H1 (cell line): ENCODE measurements at regions not wholly inside any gene's neighbourhood (a gene's known extent, or its start where the extent isn't known, plus 50 kb on each side); places are given as distances from the start of the nearest gene placed in this dataset.

Experiments
- CTCF ChIA-PET: fragments of 300-600 bp; sonication (Branson Sonifier 250); formaldehyde crosslinking; loops from one replicate; lab custom pipeline; 2021; ENCODE audit not compliant: partially characterized antibody; lab: Charles Lee
- POLR2A ChIA-PET: fragments of 300-600 bp; sonication (Branson Sonifier 250); formaldehyde crosslinking; loops from one replicate; lab custom pipeline; 2021; ENCODE audit warnings: inconsistent platforms; ENCODE audit not compliant: partially characterized antibody; lab: Charles Lee
- DNase-seq, 2 experiments: peaks; one replicate each; pipeline versions ENCODE4 v3.0.0 to v3.0.0-alpha.2; 2010 to 2022; ENCODE audit warnings: low spot score in 2 of 2, low read depth in 1 of 2, mixed read lengths in 1 of 2
- FAIRE-seq: peaks from 2 replicates; lab custom pipeline; 2011; peaks lifted over from hg19 to GRCh38; lab: Jason Lieb, UNC
- H2AFZ ChIP-seq: 2 replicates; pipeline ENCODE4 v1.8.1; 2012; ENCODE audit warnings: low read length, inconsistent platforms
- H2AK5ac ChIP-seq: 2 replicates; pipeline ENCODE4 v1.6.1; 2013; ENCODE audit warnings: low read depth, low read length
- H2BK120ac ChIP-seq: replicated peaks from 2 replicates; pipeline ENCODE3; 2013; ENCODE audit warnings: low read depth, low read length, inconsistent platforms
- H2BK12ac ChIP-seq: 2 replicates; pipeline ENCODE4 v1.6.1; 2013; ENCODE audit warnings: low read depth, low read length
- H2BK15ac ChIP-seq: 2 replicates; pipeline ENCODE4 v1.6.1; 2013; ENCODE audit warnings: low read length
- H2BK20ac ChIP-seq: 2 replicates; pipeline ENCODE4 v1.6.1; 2013; ENCODE audit warnings: low read length
- H2BK5ac ChIP-seq: 2 replicates; pipeline ENCODE4 v1.6.1; 2013; ENCODE audit warnings: low read depth, low read length
- H3K14ac ChIP-seq: 2 replicates; pipeline ENCODE4 v1.6.1; 2013; ENCODE audit warnings: inconsistent platforms; ENCODE audit not compliant: insufficient read length
- H3K18ac ChIP-seq: 2 replicates; pipeline ENCODE4 v1.6.1; 2013; ENCODE audit warnings: low read length; ENCODE audit errors: extremely low read depth
- H3K23ac ChIP-seq: 2 replicates; pipeline ENCODE4 v1.6.1; 2013; ENCODE audit warnings: inconsistent platforms; ENCODE audit not compliant: insufficient read length
- H3K23me2 ChIP-seq: 2 replicates; pipeline ENCODE4 v1.6.1; 2013; ENCODE audit warnings: low read depth, low read length
- H3K27ac ChIP-seq: 2 replicates; pipeline ENCODE4 v1.6.1; 2011; ENCODE audit warnings: low read depth, low read length, inconsistent platforms
- H3K27me3 ChIP-seq, 4 experiments: replicated peaks in 1 of 4; 1 replicate in 1 of 4; 2 replicates in 3 of 4; pipeline versions ENCODE4 v1.6.1 to v1.8.1; 2011 to 2013; ENCODE audit warnings: low read length in 3 of 4, mild to moderate bottlenecking in 3 of 4, inconsistent platforms in 2 of 4, mixed read lengths in 2 of 4, moderate library complexity in 1 of 4; ENCODE audit not compliant: control insufficient read depth in 3 of 4, insufficient read depth in 3 of 4; ENCODE audit errors: extremely low read depth in 1 of 4
- H3K36me3 ChIP-seq, 4 experiments: 2 replicates each; pipeline versions ENCODE4 v1.6.1 to v1.8.1; 2011 to 2013; ENCODE audit warnings: mild to moderate bottlenecking in 4 of 4, low read length in 3 of 4, moderate library complexity in 2 of 4, control low read depth in 1 of 4, inconsistent platforms in 1 of 4; ENCODE audit not compliant: insufficient read depth in 4 of 4, control insufficient read depth in 2 of 4
- H3K4ac ChIP-seq: replicated peaks from 2 replicates; pipeline ENCODE3; 2013; ENCODE audit warnings: low read length, low read depth, mixed read lengths, inconsistent platforms; ENCODE audit not compliant: insufficient read length
- H3K4me1 ChIP-seq, 4 experiments: replicated peaks in 1 of 4; 1 replicate in 1 of 4; 2 replicates in 3 of 4; pipeline versions ENCODE4 v1.6.1 to v1.8.1; 2011 to 2013; ENCODE audit warnings: low read length in 3 of 4, inconsistent platforms in 2 of 4, mixed read lengths in 1 of 4; ENCODE audit not compliant: insufficient read depth in 4 of 4, control insufficient read depth in 3 of 4
- H3K4me2 ChIP-seq, 2 experiments: 2 replicates each; pipeline versions ENCODE4 v1.6.1 to v1.8.1; 2011 to 2013; ENCODE audit warnings: low read depth in 2 of 2, low read length in 2 of 2, control low read depth in 1 of 2, inconsistent platforms in 1 of 2, mild to moderate bottlenecking in 1 of 2; ENCODE audit not compliant: insufficient read depth in 1 of 2
- H3K4me3 ChIP-seq, 4 experiments: fragments of 200-600, 300-600 bp in 1 of 4; sonication (generic), shearing (Covaris generic), sonication (Bioruptor Twin) in 1 of 4; 2 replicates each; pipeline versions ENCODE4 v1.5.1 to v1.8.1; 2011 to 2016; ENCODE audit warnings: low read length in 4 of 4, low read depth in 3 of 4, control low read depth in 2 of 4, inconsistent platforms in 2 of 4, mild to moderate bottlenecking in 2 of 4, mixed read lengths in 1 of 4, moderate library complexity in 1 of 4; ENCODE audit not compliant: insufficient read depth in 2 of 4; ENCODE audit errors: extremely low read depth in 1 of 4
- H3K56ac ChIP-seq: replicated peaks from 2 replicates; pipeline ENCODE3; 2013; ENCODE audit warnings: low read depth, mild to moderate bottlenecking, mixed read lengths, low read length, inconsistent platforms; ENCODE audit not compliant: insufficient read length
- H3K79me1 ChIP-seq: 2 replicates; pipeline ENCODE4 v1.6.1; 2013; ENCODE audit warnings: low read depth, low read length, control low read depth
- H3K79me2 ChIP-seq, 2 experiments: 2 replicates each; pipeline versions ENCODE4 v1.6.1 to v1.8.1; 2012 to 2013; ENCODE audit warnings: low read length in 2 of 2, mild to moderate bottlenecking in 2 of 2, inconsistent platforms in 1 of 2; ENCODE audit not compliant: insufficient read depth in 2 of 2, control insufficient read depth in 1 of 2
- H3K9ac ChIP-seq, 4 experiments: replicated peaks in 1 of 4; 1 replicate in 1 of 4; 2 replicates in 3 of 4; pipeline versions ENCODE4 v1.6.1 to v1.8.1; 2011 to 2013; ENCODE audit warnings: low read depth in 3 of 4, low read length in 3 of 4, control low read depth in 2 of 4, mild to moderate bottlenecking in 2 of 4, moderate library complexity in 2 of 4, inconsistent platforms in 1 of 4; ENCODE audit errors: extremely low read depth in 1 of 4
- H3K9me3 ChIP-seq, 2 experiments: 2 replicates each; pipeline versions ENCODE4 v1.6.1 to v1.8.1; 2012 to 2013; ENCODE audit warnings: mild to moderate bottlenecking in 2 of 2, moderate library complexity in 2 of 2, control low read depth in 1 of 2, inconsistent platforms in 1 of 2, low read depth in 1 of 2, low read length in 1 of 2, mixed read lengths in 1 of 2; ENCODE audit not compliant: insufficient read depth in 2 of 2
- H4K20me1 ChIP-seq, 2 experiments: replicated peaks in 1 of 2; 2 replicates each; pipeline versions ENCODE3 to v1.8.1; 2011 to 2013; ENCODE audit warnings: inconsistent platforms in 2 of 2, low read length in 2 of 2, mild to moderate bottlenecking in 1 of 2; ENCODE audit not compliant: insufficient read depth in 2 of 2, control insufficient read depth in 1 of 2
- H4K5ac ChIP-seq: 2 replicates; pipeline ENCODE4 v1.6.1; 2013; ENCODE audit warnings: low read length, low read depth, mixed read lengths, inconsistent platforms; ENCODE audit not compliant: insufficient read length
- H4K8ac ChIP-seq: 2 replicates; pipeline ENCODE4 v1.8.0; 2013; ENCODE audit warnings: mild to moderate bottlenecking, moderate library complexity, low read length, inconsistent platforms; ENCODE audit not compliant: insufficient read depth; ENCODE audit errors: extremely low read depth
- H4K91ac ChIP-seq: replicated peaks from 2 replicates; pipeline ENCODE3; 2013; ENCODE audit warnings: low read length, mixed read lengths, inconsistent platforms; ENCODE audit not compliant: insufficient read length
- TAF7 ChIP-seq: optimal IDR thresholded peaks from 2 replicates; pipeline ENCODE3; 2011; ENCODE audit warnings: low read depth, mild to moderate bottlenecking, inconsistent platforms, low read length, moderate library complexity, borderline replicate concordance
- WGBS, 2 experiments: shearing (Covaris generic) in 1 of 2; methylation state at CpG; one replicate each; pipeline versions ENCODE4 v1.1.6 to v1.1.7; 2013 to 2015; ENCODE audit warnings: low lambda C conversion rate in 2 of 2, mixed read lengths in 2 of 2, inconsistent platforms in 1 of 2, low coverage in 1 of 2, missing lambda C conversion rate in 1 of 2; ENCODE audit not compliant: insufficient replicate concordance in 2 of 2, insufficient coverage in 1 of 2, insufficient read length in 1 of 2; ENCODE audit errors: extremely low coverage in 1 of 2, missing lambda C conversion rate in 1 of 2; 5-methylcytosine and 5-hydroxymethylcytosine counted together

- no peak for FAIRE-seq
- Histone ChIP-seq H3K18ac (no peak overlapping the region), H3K4me3 (no peak overlapping the region), H3K14ac (no peak overlapping the region), H3K27ac (no peak overlapping the region), H2BK5ac (no peak overlapping the region), H2BK15ac (no peak overlapping the region), H3K4me1 (no peaks in the 10 kb centered on the region), H3K4ac (no peak overlapping the region), H3K9ac (no peak overlapping the region), H3K36me3 (no peaks in the 10 kb centered on the region), H4K5ac (no peak overlapping the region), H3K79me1 (no peaks in the 10 kb centered on the region), H4K8ac (no peak overlapping the region), H3K23ac (no peak overlapping the region), H3K9me3 (0 out of 4 replicates have a peak, but pooled peaks cover 0 to 6% of the 10 kb centered on the region in 2 experiments), H2BK120ac (no peak overlapping the region), H2AK5ac (no peak overlapping the region), H3K23me2 (no peaks in the 10 kb centered on the region), H3K79me2 (no peaks in the 10 kb centered on the region), H2BK12ac (no peak overlapping the region), H3K27me3 (peaks cover 0 to 1% (median 0%) of the 10 kb centered on the region in 4 experiments; a peak in 1 of 7 replicates), H4K20me1 (no peaks in the 10 kb centered on the region), H2AFZ (no peak overlapping the region), H3K4me2 (no peak overlapping the region), H3K56ac (no peak overlapping the region), H4K91ac (no peak overlapping the region), H2BK20ac (no peak overlapping the region)
- WGBS, 2 experiments = 65% methylated on average over 3 of the region's 3 CpGs; no CpG with 5 or more reads in 1 of the 2 experiments
- POLR2A ChIA-PET = interaction anchor here (0.6 kb wide), 1 partner anchor 333 kb away, joined by 3 read pairs; no protein-coding TSS in a partner anchor
- no peak for DNase-seq
- CTCF ChIA-PET = interaction anchor here (0.6 to 4.4 kb wide), 40 partner anchors 9 to 838 kb away, joined by 3 to 37 read pairs (median 4); partner anchors contain the start of gene BTG1
- TF ChIP-seq TAF7 = no peak
Observed at GRCh38 chr12:91810531-91811451, 334.9 kb downstream of the BTG1 start.
